GM21360 (cell line): ENCODE measurements at regions not wholly inside any gene's neighbourhood (a gene's known extent, or its start where the extent isn't known, plus 50 kb on each side); places are given as distances from the start of the nearest gene placed in this dataset.
"Not testable (repeated sequence)": the region's sequence is repeated elsewhere in the genome, so short reads cannot be mapped to it uniquely, and the experiment has no call there.

Experiments used
- ATAC-seq: cut with Tn5 transposase; IDR thresholded peaks from one replicate; pipeline ENCODE4 v1.9.1; 2021; ENCODE audit warnings: mild to moderate bottlenecking, moderate library complexity; ENCODE audit not compliant: unreplicated experiment

GRCh38 chr16:56022818-56023217 lies 147.6 kb upstream of the CES5A start:
- ATAC-seq, result no peak

GRCh38 chr16:56019274-56019673 lies 144.1 kb upstream of the CES5A start:
- ATAC-seq, result no peak

GRCh38 chr16:56013962-56014552 lies 138.9 kb upstream of the CES5A start:
- ATAC-seq, result no peak

- ATAC-seq, result no peak
Measured at GRCh38 chr16:56012482-56012811, 137.3 kb upstream of the CES5A start.

GRCh38 chr16:56011808-56012481 lies 136.8 kb upstream of the CES5A start:
- no peak for ATAC-seq

- ATAC-seq, result no peak
Measured at GRCh38 chr16:56005958-56006357, 130.8 kb upstream of the CES5A start.

GRCh38 chr16:55999683-56000082 lies 124.5 kb upstream of the CES5A start:
- no peak for ATAC-seq

- no peak for ATAC-seq
Measured at GRCh38 chr16:55993088-55993487, 117.9 kb upstream of the CES5A start.

GRCh38 chr16:55992551-55992950 lies 117.4 kb upstream of the CES5A start:
- ATAC-seq, result no peak

- no peak for ATAC-seq
Measured at GRCh38 chr16:55991843-55992242, 116.7 kb upstream of the CES5A start.

GRCh38 chr16:55989569-55989907 lies 114.4 kb upstream of the CES5A start:
- no peak for ATAC-seq

GRCh38 chr16:55988850-55989568 lies 113.8 kb upstream of the CES5A start:
- not testable (repeated sequence) for ATAC-seq

GRCh38 chr16:55988013-55988412 lies 112.8 kb upstream of the CES5A start:
- ATAC-seq, result no peak

GRCh38 chr16:55982597-55982996 lies 107.4 kb upstream of the CES5A start:
- ATAC-seq, result no peak

GRCh38 chr16:55981557-55981956 lies 106.4 kb upstream of the CES5A start:
- no peak for ATAC-seq

- no peak for ATAC-seq
Measured at GRCh38 chr16:55976815-55977214, 101.6 kb upstream of the CES5A start.

- ATAC-seq, result no peak
Measured at GRCh38 chr16:55971447-55971846, 96.3 kb upstream of the CES5A start.

- ATAC-seq, result no peak
Measured at GRCh38 chr16:55968221-55968620, 93.0 kb upstream of the CES5A start.

- ATAC-seq, result no peak
Measured at GRCh38 chr16:55964923-55965475, 89.8 kb upstream of the CES5A start.

- ATAC-seq, result no peak
Measured at GRCh38 chr16:55955845-55956244, 80.7 kb upstream of the CES5A start.

- no peak for ATAC-seq
Measured at GRCh38 chr16:55955424-55955823, 80.3 kb upstream of the CES5A start.

GRCh38 chr16:55954906-55955305 lies 79.7 kb upstream of the CES5A start:
- no peak for ATAC-seq
